ENCODE measurements at regions not wholly inside any gene's neighbourhood (a gene's known extent, or its start where the extent isn't known, plus 50 kb on each side); places are given as distances from the start of the nearest gene placed in this dataset.

GRCh38 chr10:130771491-130771946 lies 540.0 kb downstream of the TCERG1L start:
- TF ChIP-seq EP300 (IDR thresholded peaks at IDR 0.05) (no peak), POLR2AphosphoS5 (IDR thresholded peaks at IDR 0.05) (no peak), POLR2A (IDR thresholded peaks at IDR 0.05) (no peak), CTCF (IDR thresholded peaks at IDR 0.05) (no peak)
- WGBS, 2 donors, result 65 to 73% methylated on average over 9 to 13 of the region's 13 CpGs
- ATAC-seq (ENCODE audit: low FRiP score in 2 of 2) (no peak), DNase-seq (no peak)
- Histone ChIP-seq H3K27me3 (no peaks in the 10 kb centered on the region), H3K9me3 (peaks cover 0 to 24% (median 10%) of the 10 kb centered on the region in 4 donors), H3K4me1 (no peaks in the 10 kb centered on the region), H3K4me3 (no peak overlapping the region), H3K27ac (no peak overlapping the region), H3K36me3 (no peaks in the 10 kb centered on the region)

- no peak overlapping the region for H3K27ac ChIP-seq
- H3K9me3 ChIP-seq, result peaks cover 0 to 20% (median 10%) of the 10 kb centered on the region in 4 donors
- H3K36me3 ChIP-seq, result no peaks in the 10 kb centered on the region
- no peaks in the 10 kb centered on the region for H3K4me1 ChIP-seq
- ATAC-seq (ENCODE audit: low FRiP score in 2 of 2), result no peak
- no peak for DNase-seq
- no peak overlapping the region for H3K4me3 ChIP-seq
- WGBS, 2 donors, result 51 to 77% methylated on average over 3 to 5 of the region's 5 CpGs
- TF ChIP-seq POLR2A (IDR thresholded peaks at IDR 0.05) (no peak), POLR2AphosphoS5 (IDR thresholded peaks at IDR 0.05) (no peak), CTCF (IDR thresholded peaks at IDR 0.05) (no peak), EP300 (IDR thresholded peaks at IDR 0.05) (no peak)
- H3K27me3 ChIP-seq, result no peaks in the 10 kb centered on the region
These were observed 539.5 kb downstream of the TCERG1L start for GRCh38 chr10:130772056-130772455.

GRCh38 chr10:130772676-130773075 lies 538.8 kb downstream of the TCERG1L start:
- TF ChIP-seq EP300 (IDR thresholded peaks at IDR 0.05) (no peak), POLR2A (IDR thresholded peaks at IDR 0.05) (no peak), CTCF (IDR thresholded peaks at IDR 0.05) (no peak), POLR2AphosphoS5 (IDR thresholded peaks at IDR 0.05) (no peak)
- no peak overlapping the region for H3K27ac ChIP-seq
- H3K27me3 ChIP-seq, result no peaks in the 10 kb centered on the region
- H3K9me3 ChIP-seq, result peaks cover 0 to 14% (median 8%) of the 10 kb centered on the region in 4 donors
- no peaks in the 10 kb centered on the region for H3K36me3 ChIP-seq
- H3K4me3 ChIP-seq, result no peak overlapping the region
- DNase-seq, result no peak
- no peak for ATAC-seq (ENCODE audit: low FRiP score in 2 of 2)
- no peaks in the 10 kb centered on the region for H3K4me1 ChIP-seq
- WGBS, 2 donors, result 68 to 70% methylated on average over 5 of the region's 5 CpGs

- 42 to 47% methylated on average over 8 of the region's 8 CpGs for WGBS, 2 donors
- Histone ChIP-seq H3K27ac (no peak overlapping the region), H3K9me3 (peaks cover 0 to 3% (median 0%) of the 10 kb centered on the region in 4 donors), H3K36me3 (no peaks in the 10 kb centered on the region), H3K4me1 (no peaks in the 10 kb centered on the region), H3K27me3 (no peaks in the 10 kb centered on the region), H3K4me3 (no peak overlapping the region)
- TF ChIP-seq POLR2AphosphoS5 (IDR thresholded peaks at IDR 0.05), result no peak
- no peak for TF ChIP-seq CTCF (IDR thresholded peaks at IDR 0.05)
- no peak for TF ChIP-seq POLR2A (IDR thresholded peaks at IDR 0.05)
- no peak for TF ChIP-seq EP300 (IDR thresholded peaks at IDR 0.05)
- DNase-seq, result no peak
- ATAC-seq (ENCODE audit: low FRiP score in 2 of 2), result no peak
These were observed 537.6 kb downstream of the TCERG1L start for GRCh38 chr10:130773941-130774340.

- Histone ChIP-seq H3K27me3 (no peaks in the 10 kb centered on the region), H3K36me3 (no peaks in the 10 kb centered on the region), H3K4me1 (no peaks in the 10 kb centered on the region), H3K9me3 (no peaks in the 10 kb centered on the region), H3K4me3 (no peak overlapping the region), H3K27ac (no peak overlapping the region)
- ATAC-seq (ENCODE audit: low FRiP score in 2 of 2), result peak in 1 of 2 donors; percentile 4
- TF ChIP-seq POLR2A (IDR thresholded peaks at IDR 0.05), result no peak
- no peak for TF ChIP-seq CTCF (IDR thresholded peaks at IDR 0.05)
- no peak for TF ChIP-seq POLR2AphosphoS5 (IDR thresholded peaks at IDR 0.05)
- TF ChIP-seq EP300 (IDR thresholded peaks at IDR 0.05), result no peak
- WGBS, 2 donors, result 72 to 88% methylated on average over 2 to 6 of the region's 6 CpGs
- DNase-seq, result no peak
These were observed 536.6 kb downstream of the TCERG1L start for GRCh38 chr10:130774871-130775270.
